VCaP (cell line): ENCODE measurements at regions not wholly inside any gene's neighbourhood (a gene's known extent, or its start where the extent isn't known, plus 50 kb on each side); places are given as distances from the start of the nearest gene placed in this dataset.

Experiments
- H3K27ac ChIP-seq: fragments of 450-650 bp; 2 replicates; pipeline ENCODE4 v1.5.1; 2017
- TF ChIP-seq, protein P1 (sequence below): fragments of 450-650 bp; conservative IDR thresholded peaks from 2 replicates; pipeline ENCODE4 v1.5.1; 2017; ENCODE audit warnings: mild to moderate bottlenecking, moderate library complexity

- TF ChIP-seq, protein P1, sequence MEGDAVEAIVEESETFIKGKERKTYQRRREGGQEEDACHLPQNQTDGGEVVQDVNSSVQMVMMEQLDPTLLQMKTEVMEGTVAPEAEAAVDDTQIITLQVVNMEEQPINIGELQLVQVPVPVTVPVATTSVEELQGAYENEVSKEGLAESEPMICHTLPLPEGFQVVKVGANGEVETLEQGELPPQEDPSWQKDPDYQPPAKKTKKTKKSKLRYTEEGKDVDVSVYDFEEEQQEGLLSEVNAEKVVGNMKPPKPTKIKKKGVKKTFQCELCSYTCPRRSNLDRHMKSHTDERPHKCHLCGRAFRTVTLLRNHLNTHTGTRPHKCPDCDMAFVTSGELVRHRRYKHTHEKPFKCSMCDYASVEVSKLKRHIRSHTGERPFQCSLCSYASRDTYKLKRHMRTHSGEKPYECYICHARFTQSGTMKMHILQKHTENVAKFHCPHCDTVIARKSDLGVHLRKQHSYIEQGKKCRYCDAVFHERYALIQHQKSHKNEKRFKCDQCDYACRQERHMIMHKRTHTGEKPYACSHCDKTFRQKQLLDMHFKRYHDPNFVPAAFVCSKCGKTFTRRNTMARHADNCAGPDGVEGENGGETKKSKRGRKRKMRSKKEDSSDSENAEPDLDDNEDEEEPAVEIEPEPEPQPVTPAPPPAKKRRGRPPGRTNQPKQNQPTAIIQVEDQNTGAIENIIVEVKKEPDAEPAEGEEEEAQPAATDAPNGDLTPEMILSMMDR: no peak
- no peak overlapping the region for H3K27ac ChIP-seq
These were observed 813.7 kb upstream of the HS3ST1 start for GRCh38 chr4:12242354-12242753.

DNA sequence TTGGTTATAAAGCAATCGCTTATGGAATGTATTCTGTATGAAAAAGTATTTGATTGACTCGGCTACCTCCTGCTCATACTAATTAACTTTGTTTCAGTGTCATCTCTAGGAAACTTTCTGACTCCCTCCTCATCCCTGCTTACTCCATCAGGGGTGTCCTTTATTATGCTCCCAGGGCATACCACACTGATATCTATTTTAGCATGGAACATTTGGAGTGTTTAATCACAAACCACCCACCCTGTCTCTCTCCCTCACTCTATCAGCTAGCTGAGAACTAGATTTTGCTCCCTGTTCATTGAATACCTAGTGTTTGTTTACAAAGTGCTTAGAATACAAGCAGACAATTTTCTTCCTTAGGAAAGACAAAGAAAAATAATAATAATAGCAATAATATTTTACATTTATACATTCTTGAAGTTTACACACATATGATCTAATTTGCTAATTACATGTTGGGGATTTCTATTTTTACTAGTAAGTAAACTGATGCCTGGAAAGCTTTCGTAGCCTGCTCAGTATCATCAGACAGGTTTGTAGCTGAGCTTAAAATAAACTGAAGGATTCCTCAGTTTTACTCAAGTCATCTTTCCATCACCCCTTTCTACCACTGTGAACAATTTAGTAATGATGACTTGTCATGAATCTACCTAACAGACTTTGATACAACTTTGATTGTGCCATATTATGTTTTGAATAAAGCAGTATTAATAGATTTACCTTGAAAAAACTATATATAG, 811.4 kb upstream of the HS3ST1 start:
- H3K27ac ChIP-seq: no peak overlapping the region
- TF ChIP-seq, protein P1: no peak

DNA sequence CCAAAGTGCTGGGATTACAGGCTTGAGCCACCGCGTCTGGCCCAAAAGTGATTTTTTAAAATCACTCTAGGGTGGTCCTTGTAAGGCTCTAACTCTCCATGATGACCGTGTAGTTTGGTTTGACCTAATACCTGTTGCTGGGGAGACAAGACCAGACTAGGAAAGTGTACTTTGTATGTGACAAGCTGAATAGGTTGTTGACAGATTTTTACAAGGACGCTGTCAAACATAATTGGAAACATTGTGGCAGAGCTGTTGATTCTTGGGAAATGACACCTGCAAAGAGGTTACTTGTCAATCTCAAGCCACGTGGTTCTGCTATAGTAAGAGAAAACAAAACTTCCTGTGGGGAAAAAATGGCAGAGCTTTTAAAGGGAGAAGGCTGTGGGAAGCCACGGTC, 802.4 kb upstream of the HS3ST1 start:
- TF ChIP-seq, protein P1: no peak
- no peak overlapping the region for H3K27ac ChIP-seq

DNA sequence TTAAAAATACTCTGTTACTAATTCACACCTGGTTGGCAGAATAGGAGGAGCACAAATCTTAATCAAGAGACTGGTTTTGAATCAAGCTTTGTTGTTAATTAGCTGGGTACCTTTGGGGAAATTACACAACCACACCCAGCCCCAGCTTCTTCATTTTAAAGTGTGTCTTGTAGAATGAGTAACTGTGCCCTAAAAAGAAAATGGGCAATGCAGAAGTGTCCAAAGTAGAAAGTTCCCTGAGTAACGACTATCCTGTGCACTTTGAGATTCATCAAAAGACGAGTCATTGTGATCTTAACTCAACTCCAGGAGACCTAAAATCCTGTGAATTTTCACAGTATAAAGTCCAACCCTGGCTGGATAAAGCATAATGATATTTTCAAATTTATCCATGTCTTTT, 792.3 kb upstream of the HS3ST1 start:
- no peak overlapping the region for H3K27ac ChIP-seq
- TF ChIP-seq, protein P1: no peak

GRCh38 chr4:12211636-12212035, 782.9 kb upstream of the HS3ST1 start:
- TF ChIP-seq, protein P1: no peak
- no peak overlapping the region for H3K27ac ChIP-seq

- H3K27ac ChIP-seq: no peak overlapping the region
- TF ChIP-seq, protein P1: no peak
These were observed 778.7 kb upstream of the HS3ST1 start for GRCh38 chr4:12207396-12207795.

- TF ChIP-seq, protein P1: no peak
- H3K27ac ChIP-seq: no peak overlapping the region
These were observed 777.4 kb upstream of the HS3ST1 start for GRCh38 chr4:12206091-12206490.
